Parathyroid adenoma (tissue), 2 donors: ENCODE measurements at regions not wholly inside any gene's neighbourhood (a gene's known extent, or its start where the extent isn't known, plus 50 kb on each side); places are given as distances from the start of the nearest gene placed in this dataset.

Source experiments
- H2AFZ ChIP-seq: fragments of 300-600 bp; sonication (generic); one replicate; pipeline ENCODE4 v1.7.0; 2017; ENCODE audit warnings: antibody characterized with exemption, mild to moderate bottlenecking
- H3K27ac ChIP-seq: fragments of 300-600 bp; sonication (generic); one replicate; pipeline ENCODE4 v1.7.0; 2017
- H3K27me3 ChIP-seq: fragments of 300-600 bp; sonication (generic); one replicate; pipeline ENCODE4 v1.7.0; 2017; ENCODE audit warnings: low read length; ENCODE audit not compliant: control insufficient read depth, insufficient read depth
- H3K36me3 ChIP-seq: fragments of 300-600 bp; sonication (generic); one replicate; pipeline ENCODE4 v1.7.0; 2017; ENCODE audit warnings: low read length; ENCODE audit not compliant: control insufficient read depth, insufficient read depth
- H3K4me1 ChIP-seq: fragments of 300-600 bp; sonication (generic); one replicate; pipeline ENCODE4 v1.7.0; 2017; ENCODE audit warnings: control low read depth
- H3K4me2 ChIP-seq: fragments of 300-600 bp; sonication (generic); one replicate; pipeline ENCODE4 v1.7.0; 2017; ENCODE audit warnings: low read length
- H3K4me3 ChIP-seq: fragments of 300-600 bp; sonication (generic); one replicate; pipeline ENCODE4 v1.7.0; 2017; ENCODE audit warnings: low read depth, low read length
- H3K79me2 ChIP-seq: fragments of 300-600 bp; sonication (generic); one replicate; pipeline ENCODE4 v1.7.0; 2017; ENCODE audit warnings: control low read depth
- H3K9ac ChIP-seq: fragments of 300-600 bp; sonication (generic); one replicate; pipeline ENCODE4 v1.7.0; 2017; ENCODE audit warnings: mild to moderate bottlenecking
- H3K9me3 ChIP-seq: fragments of 300-600 bp; sonication (generic); one replicate; pipeline ENCODE4 v1.7.0; 2017; ENCODE audit warnings: low read length; ENCODE audit not compliant: control insufficient read depth
- TF ChIP-seq, protein P1 (sequence below): fragments of 300-600 bp; sonication (generic); IDR thresholded peaks from one replicate; pipeline ENCODE4 v1.7.0; 2017; ENCODE audit warnings: antibody characterized with exemption, mild to moderate bottlenecking
- donor health status: primary hyperparathyroidism.

- H2AFZ ChIP-seq, result no peak overlapping the region
- TF ChIP-seq, protein P1, sequence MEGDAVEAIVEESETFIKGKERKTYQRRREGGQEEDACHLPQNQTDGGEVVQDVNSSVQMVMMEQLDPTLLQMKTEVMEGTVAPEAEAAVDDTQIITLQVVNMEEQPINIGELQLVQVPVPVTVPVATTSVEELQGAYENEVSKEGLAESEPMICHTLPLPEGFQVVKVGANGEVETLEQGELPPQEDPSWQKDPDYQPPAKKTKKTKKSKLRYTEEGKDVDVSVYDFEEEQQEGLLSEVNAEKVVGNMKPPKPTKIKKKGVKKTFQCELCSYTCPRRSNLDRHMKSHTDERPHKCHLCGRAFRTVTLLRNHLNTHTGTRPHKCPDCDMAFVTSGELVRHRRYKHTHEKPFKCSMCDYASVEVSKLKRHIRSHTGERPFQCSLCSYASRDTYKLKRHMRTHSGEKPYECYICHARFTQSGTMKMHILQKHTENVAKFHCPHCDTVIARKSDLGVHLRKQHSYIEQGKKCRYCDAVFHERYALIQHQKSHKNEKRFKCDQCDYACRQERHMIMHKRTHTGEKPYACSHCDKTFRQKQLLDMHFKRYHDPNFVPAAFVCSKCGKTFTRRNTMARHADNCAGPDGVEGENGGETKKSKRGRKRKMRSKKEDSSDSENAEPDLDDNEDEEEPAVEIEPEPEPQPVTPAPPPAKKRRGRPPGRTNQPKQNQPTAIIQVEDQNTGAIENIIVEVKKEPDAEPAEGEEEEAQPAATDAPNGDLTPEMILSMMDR, result no peak
Measured at GRCh38 chrX:20350596-20350995, 83.9 kb upstream of the RPS6KA3 start.

DNA sequence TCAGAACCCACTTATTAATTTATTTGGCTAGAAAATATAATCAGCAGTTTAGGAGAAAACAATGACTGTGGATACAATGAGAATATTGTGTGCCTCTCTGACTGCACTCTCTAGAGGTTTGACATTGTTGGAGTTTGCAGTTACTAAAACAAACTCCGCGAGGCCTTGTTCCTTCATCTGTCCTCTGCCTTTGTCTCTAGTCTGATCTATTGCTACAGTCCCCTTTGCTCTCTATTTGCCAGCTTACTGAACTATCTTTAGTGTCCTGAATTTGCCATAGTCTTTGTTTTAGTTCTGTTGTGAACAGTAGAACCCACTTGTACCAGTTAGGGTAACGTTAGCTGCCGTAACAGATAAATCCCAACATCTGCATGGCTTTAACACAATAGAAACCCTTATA, 81.4 kb upstream of the RPS6KA3 start:
- Histone ChIP-seq H3K9ac (no peak overlapping the region), H3K79me2 (no peaks in the 10 kb centered on the region), H3K4me3 (no peak overlapping the region), H2AFZ (no peak overlapping the region), H3K9me3 (no peaks in the 10 kb centered on the region), H3K27me3 (no peaks in the 10 kb centered on the region), H3K36me3 (no peaks in the 10 kb centered on the region), H3K4me1 (no peaks in the 10 kb centered on the region), H3K4me2 (no peak overlapping the region), H3K27ac (no peak overlapping the region)
- TF ChIP-seq, protein P1, result no peak

More at GRCh38 chrX:20350596-20350995, 83.9 kb upstream of the RPS6KA3 start:
- Histone ChIP-seq H3K9ac (no peak overlapping the region), H3K27me3 (no peaks in the 10 kb centered on the region), H3K4me1 (no peaks in the 10 kb centered on the region), H3K36me3 (no peaks in the 10 kb centered on the region), H3K27ac (no peak overlapping the region), H3K9me3 (no peaks in the 10 kb centered on the region), H3K4me3 (no peak overlapping the region), H3K4me2 (no peak overlapping the region), H3K79me2 (no peaks in the 10 kb centered on the region)

- no peaks in the 10 kb centered on the region for H3K4me1 ChIP-seq
- H3K79me2 ChIP-seq, result no peaks in the 10 kb centered on the region
- TF ChIP-seq, protein P1, result no peak
- no peak overlapping the region for H3K4me3 ChIP-seq
- H2AFZ ChIP-seq, result peak overlapping the region; percentile 56
- H3K27me3 ChIP-seq, result no peaks in the 10 kb centered on the region
- no peaks in the 10 kb centered on the region for H3K36me3 ChIP-seq
- H3K4me2 ChIP-seq, result no peak overlapping the region
- H3K27ac ChIP-seq, result no peak overlapping the region
- no peak overlapping the region for H3K9ac ChIP-seq
- H3K9me3 ChIP-seq, result no peaks in the 10 kb centered on the region
Measured at GRCh38 chrX:20347481-20347880, 80.8 kb upstream of the RPS6KA3 start.

DNA sequence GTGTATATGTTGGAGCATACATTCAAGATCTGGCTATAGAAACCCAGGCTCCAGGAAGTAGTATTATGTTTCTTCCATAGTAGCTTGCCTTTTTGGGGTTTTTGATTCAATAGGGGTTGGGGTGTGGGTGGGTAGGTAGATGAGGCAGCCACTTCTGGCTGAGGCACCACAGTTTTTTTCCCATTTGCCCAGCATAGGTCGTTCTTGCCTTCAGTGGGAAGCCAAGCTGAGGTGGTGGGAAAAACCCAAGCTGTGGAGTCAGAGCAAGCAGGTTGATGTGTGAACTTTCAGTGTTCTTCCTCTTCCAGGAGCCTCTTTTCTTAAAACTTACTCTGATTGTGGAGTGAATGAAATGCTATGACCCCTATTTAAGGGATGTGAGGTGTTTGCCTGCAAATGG, 67.0 kb upstream of the RPS6KA3 start:
- Histone ChIP-seq H3K36me3 (no peaks in the 10 kb centered on the region), H3K79me2 (no peaks in the 10 kb centered on the region), H3K4me2 (no peak overlapping the region), H3K27me3 (no peaks in the 10 kb centered on the region), H3K9me3 (no peaks in the 10 kb centered on the region), H3K4me3 (no peak overlapping the region), H3K9ac (no peak overlapping the region), H2AFZ (no peak overlapping the region), H3K27ac (no peak overlapping the region), H3K4me1 (no peaks in the 10 kb centered on the region)
- TF ChIP-seq, protein P1, result no peak

DNA sequence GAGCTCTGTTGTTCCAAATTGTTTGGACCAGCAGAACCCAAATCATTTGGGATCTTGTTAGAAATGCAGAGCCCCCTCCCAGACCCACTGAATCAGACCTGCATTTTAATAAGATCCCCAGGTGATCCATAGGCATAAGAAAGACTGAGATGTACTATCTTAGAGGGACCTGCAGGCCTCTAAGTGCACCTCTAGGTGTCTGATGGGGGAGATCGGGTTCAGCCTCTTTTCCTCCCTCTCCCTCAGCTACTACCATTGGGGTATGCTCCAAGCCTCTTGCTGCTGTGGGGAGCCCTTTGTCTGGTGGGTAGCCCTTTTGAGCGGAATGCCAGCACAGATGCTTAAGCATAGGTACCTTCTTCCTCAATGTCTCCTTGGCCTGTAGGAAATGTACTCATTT, 63.8 kb upstream of the RPS6KA3 start:
- H2AFZ ChIP-seq, result no peak overlapping the region
- no peak overlapping the region for H3K4me3 ChIP-seq
- H3K9me3 ChIP-seq, result no peaks in the 10 kb centered on the region
- TF ChIP-seq, protein P1, result no peak
- H3K4me1 ChIP-seq, result no peaks in the 10 kb centered on the region
- H3K4me2 ChIP-seq, result no peak overlapping the region
- no peaks in the 10 kb centered on the region for H3K79me2 ChIP-seq
- no peaks in the 10 kb centered on the region for H3K27me3 ChIP-seq
- H3K27ac ChIP-seq, result no peak overlapping the region
- H3K9ac ChIP-seq, result no peak overlapping the region
- H3K36me3 ChIP-seq, result no peaks in the 10 kb centered on the region
